ENCODE measurements at regions not wholly inside any gene's neighbourhood (a gene's known extent, or its start where the extent isn't known, plus 50 kb on each side); places are given as distances from the start of the nearest gene placed in this dataset.

GRCh38 chr7:145168427-145168826, 332.6 kb upstream of the TPK1 start:
- TF ChIP-seq CTCF (IDR thresholded peaks at IDR 0.05), result no peak
- no peak for TF ChIP-seq POLR2A (IDR thresholded peaks at IDR 0.05)
